ENCODE measurements at regions not wholly inside any gene's neighbourhood (a gene's known extent, or its start where the extent isn't known, plus 50 kb on each side); places are given as distances from the start of the nearest gene placed in this dataset.

- TF ChIP-seq ZNF274 (IDR thresholded peaks at IDR 0.05; ENCODE audit: low read length): no peak
- no peak for TF ChIP-seq ZNF274 (tag by site-specific recombination; IDR thresholded peaks at IDR 0.05; ENCODE audit: borderline replicate concordance)
- no peak for TF ChIP-seq PBX3 (CRISPR knock-in tag; IDR thresholded peaks at IDR 0.05)
- TF ChIP-seq SP2 (tag by site-specific recombination; IDR thresholded peaks at IDR 0.05): no peak
- TF ChIP-seq ZNF488 (tag by site-specific recombination; IDR thresholded peaks at IDR 0.05): no peak
- no peak for TF ChIP-seq ZSCAN4 (tag by site-specific recombination; IDR thresholded peaks at IDR 0.05)
- no peak for TF ChIP-seq ZNF280D (tag by site-specific recombination; IDR thresholded peaks at IDR 0.05)
These were observed 300.5 kb downstream of the IPO8 start (continued) for GRCh38 chr12:30395190-30395589.

GRCh38 chr12:30391766-30392366 lies 303.8 kb downstream of the IPO8 start:
- TF ChIP-seq ZNF558 (tag by site-specific recombination; IDR thresholded peaks at IDR 0.05): no peak
- TF ChIP-seq SCRT1 (tag by site-specific recombination; IDR thresholded peaks at IDR 0.05; ENCODE audit: borderline replicate concordance): no peak
- no peak for TF ChIP-seq ZNF692 (tag by site-specific recombination; IDR thresholded peaks at IDR 0.05)
- no peak for TF ChIP-seq ZNF449 (tag by site-specific recombination; IDR thresholded peaks at IDR 0.05)
- peak; percentile 43; the same call in 1 of the 2 replicates for TF ChIP-seq TRIM28 (IDR thresholded peaks at IDR 0.05; ENCODE audit: borderline replicate concordance, low read length)
- TF ChIP-seq ZNF660 (tag by site-specific recombination; IDR thresholded peaks at IDR 0.05): no peak
- TF ChIP-seq KLF17 (tag by site-specific recombination; IDR thresholded peaks at IDR 0.05): no peak
- TF ChIP-seq ZNF843 (tag by site-specific recombination; IDR thresholded peaks at IDR 0.05): no peak
- peak; percentile 99 for TF ChIP-seq SETDB1 (IDR thresholded peaks at IDR 0.05; ENCODE audit: insufficient read length, low read length)
- TF ChIP-seq GLI4 (tag by site-specific recombination; IDR thresholded peaks at IDR 0.05): no peak
- no peak for TF ChIP-seq ZSCAN16 (tag by site-specific recombination; IDR thresholded peaks at IDR 0.05)
- TF ChIP-seq ZNF510 (tag by site-specific recombination; IDR thresholded peaks at IDR 0.05; ENCODE audit: insufficient replicate concordance): no peak
- TF ChIP-seq ZNF521 (tag by site-specific recombination; IDR thresholded peaks at IDR 0.05): no peak
- Histone ChIP-seq H3K36me3 (ENCODE audit: control insufficient read depth in 2 of 2, insufficient read depth in 1 of 2, low read length in 2 of 2) (no peaks in the 10 kb centered on the region), H3K4me1 (ENCODE audit: control insufficient read depth, insufficient read depth, low read length) (no peaks in the 10 kb centered on the region), H3K27ac (ENCODE audit: extremely low read depth, low read depth, low read length) (no peak overlapping the region), H3K9me3 (ENCODE audit: control insufficient read depth, insufficient read depth, low read depth, low read length) (no peaks in the 10 kb centered on the region), H3K4me3 (ENCODE audit: low read depth, low read length) (no peak overlapping the region)
- ChIA-PET CTCF (no interaction called here), POLR2A (no interaction called here)

All from HEK293 (cell line).